OCI-LY7 (cell line): ENCODE measurements at regions not wholly inside any gene's neighbourhood (a gene's known extent, or its start where the extent isn't known, plus 50 kb on each side); places are given as distances from the start of the nearest gene placed in this dataset.

ENCODE experiments used
- BruUV-seq: library from RNA; stranded (reverse); fragments of 400-500 nt; replicated peaks from 2 replicates; lab custom pipeline; 2021; lab: Mats Ljungman, UMichigan
- CTCF ChIA-PET: fragments of 300-600 bp; sonication (Branson Sonifier 250); formaldehyde crosslinking; loops from one replicate; lab custom pipeline; 2022; ENCODE audit warnings: antibody characterized with exemption; ENCODE audit not compliant: unreplicated experiment; lab: Charles Lee
- POLR2A ChIA-PET: fragments of 300-600 bp; sonication (Branson Sonifier 250); formaldehyde crosslinking; loops from one replicate; lab custom pipeline; 2022; ENCODE audit warnings: antibody characterized with exemption; lab: Charles Lee
- DNase-seq: peaks from one replicate; pipeline ENCODE4 v3.0.0-alpha.2; 2015; ENCODE audit warnings: low spot score
- H2AFZ ChIP-seq: fragments of 200-600 bp; sonication (generic), shearing (Covaris generic); 2 replicates; pipeline ENCODE4 v1.6.1; 2014; ENCODE audit warnings: mild to moderate bottlenecking, antibody characterized with exemption, low read length, moderate library complexity
- H3K27ac ChIP-seq: fragments of 200-600 bp; sonication (generic); 2 replicates; pipeline ENCODE4 v1.5.1; 2014; ENCODE audit warnings: mixed run types, low read depth, mild to moderate bottlenecking, moderate library complexity, low read length, inconsistent platforms; ENCODE audit not compliant: poor library complexity, severe bottlenecking
- H3K36me3 ChIP-seq: fragments of 200-600 bp; sonication (generic); 2 replicates; pipeline ENCODE4 v1.6.1; 2014; ENCODE audit warnings: mild to moderate bottlenecking, antibody characterized with exemption, low read length, moderate library complexity, mixed read lengths; ENCODE audit not compliant: insufficient read depth
- H3K4me1 ChIP-seq: fragments of 200-600 bp; sonication (generic); 2 replicates; pipeline ENCODE4 v1.5.1; 2014; ENCODE audit warnings: mild to moderate bottlenecking, low read length; ENCODE audit not compliant: insufficient read depth, poor library complexity, severe bottlenecking
- H3K4me2 ChIP-seq: fragments of 200-600 bp; sonication (generic); 2 replicates; pipeline ENCODE4 v1.6.1; 2014; ENCODE audit warnings: mild to moderate bottlenecking, low read length
- H3K4me3 ChIP-seq: fragments of 200-600 bp; sonication (generic); 2 replicates; pipeline ENCODE4 v1.5.1; 2014; ENCODE audit warnings: mild to moderate bottlenecking, low read depth, low read length; ENCODE audit not compliant: poor library complexity, severe bottlenecking
- H3K79me2 ChIP-seq: fragments of 200-600 bp; sonication (generic); 2 replicates; pipeline ENCODE4 v1.6.1; 2016; ENCODE audit warnings: low read depth, mild to moderate bottlenecking, low read length, moderate library complexity, mixed read lengths; ENCODE audit not compliant: insufficient read depth
- H3K9me2 ChIP-seq: fragments of 200-600 bp; sonication (generic); 2 replicates; pipeline ENCODE4 v1.6.1; 2016; ENCODE audit warnings: mild to moderate bottlenecking, low read length, mixed read lengths; ENCODE audit not compliant: insufficient read depth
- H3K9me3 ChIP-seq: fragments of 200-600 bp; sonication (generic); 2 replicates; pipeline ENCODE4 v1.6.1; 2014; ENCODE audit warnings: mild to moderate bottlenecking, mixed run types, low read length, mixed read lengths
- H4K20me1 ChIP-seq: fragments of 200-600 bp; sonication (generic); 2 replicates; pipeline ENCODE4 v1.6.1; 2014; ENCODE audit warnings: mild to moderate bottlenecking, antibody characterized with exemption, low read length, moderate library complexity, mixed read lengths; ENCODE audit not compliant: insufficient read depth
- EZH2phosphoT487 ChIP-seq: fragments of 200-600 bp; sonication (generic); IDR thresholded peaks from 2 replicates; pipeline ENCODE4 v1.6.1; 2018; ENCODE audit warnings: low read depth, borderline replicate concordance, mild to moderate bottlenecking, mixed run types, antibody characterized with exemption, low read length, moderate library complexity, mixed read lengths
- intact Hi-C: fragments of 100-400 bp; cut with micrococcal nuclease; formaldehyde crosslinking; loops from one replicate; pipeline ENCODE4 v1.10.0; 2022; ENCODE audit not compliant: unreplicated experiment
- TF ChIP-seq, protein P1 (sequence below): fragments of 200-600 bp; sonication (generic); conservative IDR thresholded peaks from 2 replicates; pipeline ENCODE4 v1.5.1; 2014; ENCODE audit warnings: mild to moderate bottlenecking, antibody characterized with exemption, low read length, moderate library complexity, mixed read lengths

DNA sequence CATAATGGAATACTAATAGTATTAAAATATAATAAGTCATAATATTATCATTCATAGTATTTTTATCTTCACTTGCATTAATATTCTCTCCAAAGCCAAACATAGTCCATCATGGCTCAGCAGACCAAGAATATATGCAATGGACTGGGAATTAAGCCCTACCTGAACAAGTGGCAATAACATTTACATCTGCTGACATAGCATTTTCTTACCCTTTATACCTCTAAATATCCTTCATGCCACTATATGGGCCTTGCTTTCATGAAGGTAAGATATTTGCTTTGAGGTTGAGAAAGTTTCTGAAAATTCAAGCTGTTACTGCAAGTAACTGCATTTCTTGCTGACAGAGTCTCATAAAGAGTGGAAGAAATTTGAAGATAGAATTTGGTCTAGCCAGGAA lies 847.4 kb upstream of the GCFC2 start:
- no peak overlapping the region for H3K4me2 ChIP-seq
- no peak overlapping the region for H3K27ac ChIP-seq
- no peaks in the 10 kb centered on the region for H3K36me3 ChIP-seq
- ChIA-PET POLR2A (no interaction called here), CTCF (no interaction called here)
- DNase-seq: no peak
- TF ChIP-seq EZH2phosphoT487: no peak
- TF ChIP-seq, protein P1, sequence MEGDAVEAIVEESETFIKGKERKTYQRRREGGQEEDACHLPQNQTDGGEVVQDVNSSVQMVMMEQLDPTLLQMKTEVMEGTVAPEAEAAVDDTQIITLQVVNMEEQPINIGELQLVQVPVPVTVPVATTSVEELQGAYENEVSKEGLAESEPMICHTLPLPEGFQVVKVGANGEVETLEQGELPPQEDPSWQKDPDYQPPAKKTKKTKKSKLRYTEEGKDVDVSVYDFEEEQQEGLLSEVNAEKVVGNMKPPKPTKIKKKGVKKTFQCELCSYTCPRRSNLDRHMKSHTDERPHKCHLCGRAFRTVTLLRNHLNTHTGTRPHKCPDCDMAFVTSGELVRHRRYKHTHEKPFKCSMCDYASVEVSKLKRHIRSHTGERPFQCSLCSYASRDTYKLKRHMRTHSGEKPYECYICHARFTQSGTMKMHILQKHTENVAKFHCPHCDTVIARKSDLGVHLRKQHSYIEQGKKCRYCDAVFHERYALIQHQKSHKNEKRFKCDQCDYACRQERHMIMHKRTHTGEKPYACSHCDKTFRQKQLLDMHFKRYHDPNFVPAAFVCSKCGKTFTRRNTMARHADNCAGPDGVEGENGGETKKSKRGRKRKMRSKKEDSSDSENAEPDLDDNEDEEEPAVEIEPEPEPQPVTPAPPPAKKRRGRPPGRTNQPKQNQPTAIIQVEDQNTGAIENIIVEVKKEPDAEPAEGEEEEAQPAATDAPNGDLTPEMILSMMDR: no peak
- H4K20me1 ChIP-seq: no peaks in the 10 kb centered on the region
- no peaks in the 10 kb centered on the region for H3K4me1 ChIP-seq
- no peak overlapping the region for H3K4me3 ChIP-seq
- no TSS peak for BruUV-seq
- no peaks in the 10 kb centered on the region for H3K9me3 ChIP-seq
- no peaks in the 10 kb centered on the region for H3K79me2 ChIP-seq
- H2AFZ ChIP-seq: no peak overlapping the region
- H3K9me2 ChIP-seq: no peaks in the 10 kb centered on the region
- intact Hi-C loops: no loop called here

DNA sequence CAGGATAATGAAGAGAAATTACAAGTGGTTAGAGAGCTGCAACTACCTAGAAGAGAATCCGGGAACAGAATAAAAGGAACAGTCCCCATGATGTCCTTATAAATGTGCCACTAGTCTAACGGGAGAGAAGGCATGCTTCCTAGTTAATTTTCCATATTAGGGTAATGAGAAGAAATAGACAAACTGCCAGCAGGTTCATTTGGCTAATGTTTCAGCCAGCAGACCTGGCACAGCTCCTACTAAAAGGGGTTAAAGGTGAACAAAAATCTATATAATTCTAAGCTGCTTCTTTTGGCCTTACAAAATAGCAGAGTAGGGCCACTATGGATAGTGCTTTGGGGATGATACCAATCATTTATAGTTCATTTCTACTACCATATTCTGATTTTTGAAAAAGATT lies 845.3 kb upstream of the GCFC2 start:
- ChIA-PET CTCF (no interaction called here), POLR2A (no interaction called here)
- H4K20me1 ChIP-seq: no peaks in the 10 kb centered on the region
- no peak overlapping the region for H3K4me3 ChIP-seq
- no peak overlapping the region for H3K4me2 ChIP-seq
- no peaks in the 10 kb centered on the region for H3K79me2 ChIP-seq
- no peak overlapping the region for H2AFZ ChIP-seq
- intact Hi-C loops: no loop called here
- no peaks in the 10 kb centered on the region for H3K4me1 ChIP-seq
- H3K9me2 ChIP-seq: no peaks in the 10 kb centered on the region
- H3K9me3 ChIP-seq: no peaks in the 10 kb centered on the region
- no TSS peak for BruUV-seq
- H3K36me3 ChIP-seq: no peaks in the 10 kb centered on the region
- no peak for TF ChIP-seq EZH2phosphoT487
- TF ChIP-seq, protein P1: no peak
- H3K27ac ChIP-seq: no peak overlapping the region
- DNase-seq: no peak

DNA sequence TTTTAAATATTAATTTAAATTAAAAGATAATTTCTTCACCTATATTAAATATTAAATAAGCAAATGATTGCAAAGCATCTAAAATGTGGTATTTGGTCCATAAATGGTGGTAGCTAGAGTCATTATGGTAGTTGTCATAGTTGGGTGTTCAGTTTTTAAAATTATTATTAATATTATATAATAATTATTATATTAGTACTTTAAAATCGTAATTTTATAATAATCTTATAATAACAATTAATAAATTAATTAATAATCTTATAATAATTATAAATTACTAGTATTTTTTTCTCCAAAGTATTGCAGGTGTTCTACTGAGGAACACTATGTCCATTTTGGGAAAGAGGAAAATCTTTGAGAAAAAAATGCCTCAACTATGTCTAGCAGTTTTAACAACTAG lies 835.5 kb upstream of the GCFC2 start:
- Histone ChIP-seq H3K27ac (no peak overlapping the region), H3K9me3 (no peaks in the 10 kb centered on the region), H3K79me2 (no peaks in the 10 kb centered on the region), H3K36me3 (no peaks in the 10 kb centered on the region), H2AFZ (no peak overlapping the region), H4K20me1 (no peaks in the 10 kb centered on the region), H3K4me1 (no peaks in the 10 kb centered on the region), H3K4me2 (no peak overlapping the region), H3K9me2 (no peaks in the 10 kb centered on the region), H3K4me3 (no peak overlapping the region)
- BruUV-seq: no TSS peak
- intact Hi-C loops: no loop called here
- no peak for DNase-seq
- CTCF ChIA-PET: no interaction called here
- TF ChIP-seq EZH2phosphoT487: no peak
- TF ChIP-seq, protein P1: no peak
- POLR2A ChIA-PET: no interaction called here
